ENCODE measurements at regions not wholly inside any gene's neighbourhood (a gene's known extent, or its start where the extent isn't known, plus 50 kb on each side); places are given as distances from the start of the nearest gene placed in this dataset.
A peak's percentile ranks its signal among the peaks of the same experiment; 100 is the strongest.

GRCh38 chr2:94939349-94939748, 68.1 kb downstream of the TEKT4 start:
- DNase-seq (ENCODE audit: low read depth in 2 of 2): no peak

- no peak for DNase-seq (ENCODE audit: low read depth in 2 of 2)
Observed at GRCh38 chr2:94947097-94948016, 76.1 kb downstream of the TEKT4 start.

DNA sequence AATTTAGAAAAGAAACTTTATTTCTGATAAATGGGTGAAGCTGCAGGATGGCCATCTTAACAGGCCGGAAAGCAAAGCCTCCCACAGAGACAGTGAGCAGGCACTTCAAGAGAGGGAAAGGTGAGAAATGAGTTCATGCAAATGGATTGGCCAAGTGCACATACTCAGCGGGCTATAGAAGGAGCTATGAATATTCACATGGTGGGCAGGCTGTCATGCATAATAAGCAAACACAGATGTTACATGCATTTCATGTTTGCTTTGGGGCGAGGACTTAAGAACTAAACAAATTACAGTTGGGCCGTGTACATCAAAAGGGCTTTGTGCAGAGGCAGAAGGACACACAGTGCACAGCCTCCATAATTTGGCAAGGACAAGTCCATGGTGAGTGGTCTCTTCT, 69.8 kb upstream of the MAL start:
- DNase-seq (ENCODE audit: low read depth in 2 of 2): no peak

GRCh38 chr2:94956797-94957391, 68.6 kb upstream of the MAL start:
- DNase-seq (ENCODE audit: low read depth in 2 of 2): peak in 1 of 2 donors; percentile 3

DNA sequence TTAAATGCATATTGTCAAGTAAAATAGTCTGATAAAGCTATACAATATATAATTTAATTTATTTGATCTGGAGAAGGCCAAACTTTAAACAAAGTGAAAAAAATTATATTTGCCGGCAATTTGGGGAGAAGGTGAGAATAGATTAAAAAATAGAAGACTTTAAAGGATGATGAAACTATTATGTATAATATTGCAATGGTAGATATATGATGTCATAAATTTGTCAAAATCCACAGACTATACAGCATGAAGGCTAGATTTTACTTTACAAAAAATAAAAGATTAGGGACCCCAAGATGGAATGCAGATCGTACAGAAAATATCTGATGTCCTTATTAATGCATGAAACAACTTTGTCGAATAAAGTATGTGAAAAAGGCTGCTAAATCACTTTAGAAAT, 67.3 kb upstream of the MAL start:
- DNase-seq (ENCODE audit: low read depth in 2 of 2): no peak

GRCh38 chr2:94960266-94960665, 65.2 kb upstream of the MAL start:
- no peak for DNase-seq (ENCODE audit: low read depth in 2 of 2)

- no peak for DNase-seq (ENCODE audit: low read depth in 2 of 2)
Observed at GRCh38 chr2:94960751-94961150, 64.8 kb upstream of the MAL start.

DNA sequence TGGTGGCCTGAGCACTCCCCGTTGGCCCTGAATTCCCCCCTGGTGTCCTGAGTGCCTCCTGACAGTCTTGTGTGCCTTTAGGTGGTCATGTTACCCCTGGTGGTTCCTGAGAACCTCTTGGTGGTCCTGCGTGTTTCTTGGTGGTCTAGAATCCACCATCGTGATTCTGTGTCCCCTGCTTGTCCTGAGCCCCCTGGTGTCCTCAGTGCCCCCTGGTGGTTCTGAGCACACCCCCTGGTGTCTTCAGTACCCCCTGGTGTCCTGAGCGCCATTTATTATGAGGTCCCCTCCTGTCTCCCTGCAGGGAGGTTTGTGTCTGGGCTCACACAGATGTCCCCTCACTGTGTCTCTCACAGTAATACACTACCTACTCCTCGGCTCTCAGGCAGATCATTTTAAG, 61.3 kb upstream of the MAL start:
- no peak for DNase-seq (ENCODE audit: low read depth in 2 of 2)

DNA sequence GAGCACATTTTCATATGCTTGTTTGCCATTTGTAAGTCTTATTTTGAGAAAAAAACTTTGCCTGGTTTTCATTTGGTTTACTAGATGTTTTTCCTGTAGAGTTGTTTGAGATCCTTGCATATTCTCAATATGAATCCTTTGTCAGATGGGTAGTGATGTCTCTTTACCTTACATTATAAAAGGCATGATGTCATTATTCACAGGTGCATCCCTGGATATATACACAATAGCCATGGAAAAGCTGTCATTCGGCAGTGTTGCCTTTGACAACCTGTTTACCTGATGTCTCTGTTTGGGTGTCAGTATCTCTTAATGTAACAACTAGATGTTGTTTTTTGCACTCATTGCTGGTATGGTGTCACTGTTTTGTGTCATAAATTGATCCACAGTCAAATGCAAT, 58.8 kb upstream of the MAL start:
- DNase-seq (ENCODE audit: low read depth in 2 of 2): no peak

GRCh38 chr2:94970353-94970752, 55.2 kb upstream of the MAL start:
- DNase-seq (ENCODE audit: low read depth in 2 of 2): no peak

Data from stimulated activated CD8-positive, alpha-beta memory T cell treated with anti-CD3 and anti-CD28 coated beads, Interleukin-7, amount 100 ng/mL, for 4 hours (primary cell).